ENCODE measurements at regions not wholly inside any gene's neighbourhood (a gene's known extent, or its start where the extent isn't known, plus 50 kb on each side); places are given as distances from the start of the nearest gene placed in this dataset.

- TF ChIP-seq POLR2AphosphoS5 (IDR thresholded peaks at IDR 0.05) (no peak), CTCF (IDR thresholded peaks at IDR 0.05; ENCODE audit: poor library complexity, severe bottlenecking) (no peak)
Observed at GRCh38 chr6:19719691-19720128, 117.5 kb upstream of the ID4 start.
